WTC11 (cell line): ENCODE measurements at regions not wholly inside any gene's neighbourhood (a gene's known extent, or its start where the extent isn't known, plus 50 kb on each side); places are given as distances from the start of the nearest gene placed in this dataset.

ENCODE experiments used
- CTCF ChIP-seq: fragments of 200-600 bp; IDR thresholded peaks from 2 replicates; pipeline ENCODE4 v1.8.0; 2022; ENCODE audit warnings: antibody characterized with exemption
- FOXP1 ChIP-seq: sonication (generic); formaldehyde crosslinking; IDR thresholded peaks from 2 replicates; pipeline ENCODE4 v1.8.0; 2022; ENCODE audit warnings: missing genetic modification reagents, mild to moderate bottlenecking, moderate library complexity, borderline replicate concordance
- JAZF1 ChIP-seq: fragments of 250-450 bp; sonication (Bioruptor Pico); IDR thresholded peaks from 2 replicates; pipeline ENCODE4 v1.9.0; 2021; ENCODE audit warnings: moderate library complexity, mild to moderate bottlenecking, inconsistent platforms
- SP1 ChIP-seq: sonication (generic); formaldehyde crosslinking; conservative IDR thresholded peaks from 2 replicates; pipeline ENCODE4 v1.8.1; 2022; ENCODE audit warnings: missing genetic modification reagents
- TEAD1 ChIP-seq: sonication (generic); formaldehyde crosslinking; IDR thresholded peaks from 2 replicates; pipeline ENCODE4 v1.8.0; 2022; ENCODE audit warnings: mild to moderate bottlenecking, missing genetic modification reagents
- TP53 ChIP-seq: sonication (generic); formaldehyde crosslinking; IDR thresholded peaks from 2 replicates; pipeline ENCODE4 v1.8.1; 2023; ENCODE audit warnings: mild to moderate bottlenecking, missing genetic modification reagents
- ZNF121 ChIP-seq: sonication (generic); formaldehyde crosslinking; IDR thresholded peaks from 2 replicates; pipeline ENCODE4 v1.8.0; 2023; ENCODE audit warnings: missing genetic modification reagents
- ZNF416 ChIP-seq: fragments of 250-450 bp; sonication (Bioruptor Pico); IDR thresholded peaks from 2 replicates; pipeline ENCODE4 v1.9.0; 2021; ENCODE audit warnings: mild to moderate bottlenecking, inconsistent platforms
- TF ChIP-seq, protein P1 (sequence below): sonication (generic); formaldehyde crosslinking; IDR thresholded peaks from 2 replicates; pipeline ENCODE4 v1.8.1; 2023; ENCODE audit warnings: mild to moderate bottlenecking, missing genetic modification reagents, borderline replicate concordance
- TF ChIP-seq, protein P2 (sequence below): sonication (generic); formaldehyde crosslinking; IDR thresholded peaks from 2 replicates; pipeline ENCODE4 v1.8.1; 2023; ENCODE audit warnings: mild to moderate bottlenecking, moderate library complexity, missing genetic modification reagents

- TF ChIP-seq CTCF (no peak), ZNF416 (CRISPR knock-in tag) (no peak), ZNF121 (CRISPR knock-in tag) (no peak), TP53 (no peak), SP1 (CRISPR knock-in tag) (no peak), JAZF1 (CRISPR knock-in tag) (no peak), FOXP1 (CRISPR knock-in tag) (no peak), TEAD1 (CRISPR knock-in tag) (no peak)
- TF ChIP-seq, protein P1, sequence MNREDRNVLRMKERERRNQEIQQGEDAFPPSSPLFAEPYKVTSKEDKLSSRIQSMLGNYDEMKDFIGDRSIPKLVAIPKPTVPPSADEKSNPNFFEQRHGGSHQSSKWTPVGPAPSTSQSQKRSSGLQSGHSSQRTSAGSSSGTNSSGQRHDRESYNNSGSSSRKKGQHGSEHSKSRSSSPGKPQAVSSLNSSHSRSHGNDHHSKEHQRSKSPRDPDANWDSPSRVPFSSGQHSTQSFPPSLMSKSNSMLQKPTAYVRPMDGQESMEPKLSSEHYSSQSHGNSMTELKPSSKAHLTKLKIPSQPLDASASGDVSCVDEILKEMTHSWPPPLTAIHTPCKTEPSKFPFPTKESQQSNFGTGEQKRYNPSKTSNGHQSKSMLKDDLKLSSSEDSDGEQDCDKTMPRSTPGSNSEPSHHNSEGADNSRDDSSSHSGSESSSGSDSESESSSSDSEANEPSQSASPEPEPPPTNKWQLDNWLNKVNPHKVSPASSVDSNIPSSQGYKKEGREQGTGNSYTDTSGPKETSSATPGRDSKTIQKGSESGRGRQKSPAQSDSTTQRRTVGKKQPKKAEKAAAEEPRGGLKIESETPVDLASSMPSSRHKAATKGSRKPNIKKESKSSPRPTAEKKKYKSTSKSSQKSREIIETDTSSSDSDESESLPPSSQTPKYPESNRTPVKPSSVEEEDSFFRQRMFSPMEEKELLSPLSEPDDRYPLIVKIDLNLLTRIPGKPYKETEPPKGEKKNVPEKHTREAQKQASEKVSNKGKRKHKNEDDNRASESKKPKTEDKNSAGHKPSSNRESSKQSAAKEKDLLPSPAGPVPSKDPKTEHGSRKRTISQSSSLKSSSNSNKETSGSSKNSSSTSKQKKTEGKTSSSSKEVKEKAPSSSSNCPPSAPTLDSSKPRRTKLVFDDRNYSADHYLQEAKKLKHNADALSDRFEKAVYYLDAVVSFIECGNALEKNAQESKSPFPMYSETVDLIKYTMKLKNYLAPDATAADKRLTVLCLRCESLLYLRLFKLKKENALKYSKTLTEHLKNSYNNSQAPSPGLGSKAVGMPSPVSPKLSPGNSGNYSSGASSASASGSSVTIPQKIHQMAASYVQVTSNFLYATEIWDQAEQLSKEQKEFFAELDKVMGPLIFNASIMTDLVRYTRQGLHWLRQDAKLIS (CRISPR knock-in tag) = no peak
- TF ChIP-seq, protein P2, sequence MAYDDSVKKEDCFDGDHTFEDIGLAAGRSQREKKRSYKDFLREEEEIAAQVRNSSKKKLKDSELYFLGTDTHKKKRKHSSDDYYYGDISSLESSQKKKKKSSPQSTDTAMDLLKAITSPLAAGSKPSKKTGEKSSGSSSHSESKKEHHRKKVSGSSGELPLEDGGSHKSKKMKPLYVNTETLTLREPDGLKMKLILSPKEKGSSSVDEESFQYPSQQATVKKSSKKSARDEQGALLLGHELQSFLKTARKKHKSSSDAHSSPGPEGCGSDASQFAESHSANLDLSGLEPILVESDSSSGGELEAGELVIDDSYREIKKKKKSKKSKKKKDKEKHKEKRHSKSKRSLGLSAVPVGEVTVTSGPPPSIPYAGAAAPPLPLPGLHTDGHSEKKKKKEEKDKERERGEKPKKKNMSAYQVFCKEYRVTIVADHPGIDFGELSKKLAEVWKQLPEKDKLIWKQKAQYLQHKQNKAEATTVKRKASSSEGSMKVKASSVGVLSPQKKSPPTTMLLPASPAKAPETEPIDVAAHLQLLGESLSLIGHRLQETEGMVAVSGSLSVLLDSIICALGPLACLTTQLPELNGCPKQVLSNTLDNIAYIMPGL (CRISPR knock-in tag) = no peak
These were observed 151.9 kb upstream of the SKOR2 start for GRCh38 chr18:47403317-47403716.
